ENCODE measurements at regions not wholly inside any gene's neighbourhood (a gene's known extent, or its start where the extent isn't known, plus 50 kb on each side); places are given as distances from the start of the nearest gene placed in this dataset.
"Not testable (repeated sequence)": the region's sequence is repeated elsewhere in the genome, so short reads cannot be mapped to it uniquely, and the experiment has no call there.

GRCh38 chr22:27603800-27604144 lies 197.8 kb downstream of the MN1 start:
- no peak overlapping the region for H3K4me3 ChIP-seq (ENCODE audit: low read depth, low read length)
- TF ChIP-seq, protein P1, sequence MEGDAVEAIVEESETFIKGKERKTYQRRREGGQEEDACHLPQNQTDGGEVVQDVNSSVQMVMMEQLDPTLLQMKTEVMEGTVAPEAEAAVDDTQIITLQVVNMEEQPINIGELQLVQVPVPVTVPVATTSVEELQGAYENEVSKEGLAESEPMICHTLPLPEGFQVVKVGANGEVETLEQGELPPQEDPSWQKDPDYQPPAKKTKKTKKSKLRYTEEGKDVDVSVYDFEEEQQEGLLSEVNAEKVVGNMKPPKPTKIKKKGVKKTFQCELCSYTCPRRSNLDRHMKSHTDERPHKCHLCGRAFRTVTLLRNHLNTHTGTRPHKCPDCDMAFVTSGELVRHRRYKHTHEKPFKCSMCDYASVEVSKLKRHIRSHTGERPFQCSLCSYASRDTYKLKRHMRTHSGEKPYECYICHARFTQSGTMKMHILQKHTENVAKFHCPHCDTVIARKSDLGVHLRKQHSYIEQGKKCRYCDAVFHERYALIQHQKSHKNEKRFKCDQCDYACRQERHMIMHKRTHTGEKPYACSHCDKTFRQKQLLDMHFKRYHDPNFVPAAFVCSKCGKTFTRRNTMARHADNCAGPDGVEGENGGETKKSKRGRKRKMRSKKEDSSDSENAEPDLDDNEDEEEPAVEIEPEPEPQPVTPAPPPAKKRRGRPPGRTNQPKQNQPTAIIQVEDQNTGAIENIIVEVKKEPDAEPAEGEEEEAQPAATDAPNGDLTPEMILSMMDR (IDR thresholded peaks at IDR 0.05; ENCODE audit: low read depth, low read length, missing control alignments), result no peak
- DNase-seq (ENCODE audit: low read depth), result no peak

GRCh38 chr22:27605390-27605789 lies 196.2 kb downstream of the MN1 start:
- DNase-seq (ENCODE audit: low read depth), result no peak
- TF ChIP-seq, protein P1 (IDR thresholded peaks at IDR 0.05; ENCODE audit: low read depth, low read length, missing control alignments), result no peak
- no peak overlapping the region for H3K4me3 ChIP-seq (ENCODE audit: low read depth, low read length)

- not testable (repeated sequence) for H3K4me3 ChIP-seq (ENCODE audit: low read depth, low read length); DNase-seq (ENCODE audit: low read depth)
Observed at GRCh38 chr22:27607750-27608149, 193.8 kb downstream of the MN1 start.

DNA sequence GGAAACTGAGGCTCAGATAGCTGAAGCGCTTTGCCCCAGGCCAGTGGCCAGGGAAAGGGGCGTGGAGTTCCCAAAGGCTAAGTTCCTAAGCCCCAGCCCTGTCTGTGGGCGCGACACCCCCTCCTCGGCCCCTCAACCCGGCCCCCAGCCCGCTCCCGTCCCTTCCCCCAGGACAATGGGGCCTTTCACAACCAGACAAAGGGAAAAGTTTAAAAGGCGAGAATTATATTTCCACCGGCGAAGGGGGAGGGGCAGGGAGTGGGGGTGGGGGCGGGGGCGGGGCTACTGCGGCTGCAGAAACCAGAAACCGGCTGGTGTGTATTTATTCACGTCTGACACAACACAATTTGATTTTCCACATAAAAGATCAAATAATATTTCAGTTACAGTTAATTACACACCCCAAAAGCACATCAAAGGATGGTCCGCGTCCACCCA lies 192.1 kb downstream of the MN1 start:
- DNase-seq (ENCODE audit: low read depth), result no peak
- H3K4me3 ChIP-seq (ENCODE audit: low read depth, low read length), result no peak overlapping the region
- TF ChIP-seq, protein P1 (IDR thresholded peaks at IDR 0.05; ENCODE audit: low read depth, low read length, missing control alignments), result no peak

- not testable (repeated sequence) for DNase-seq (ENCODE audit: low read depth); H3K4me3 ChIP-seq (ENCODE audit: low read depth, low read length)
Observed at GRCh38 chr22:27610164-27610563, 191.4 kb downstream of the MN1 start.

DNA sequence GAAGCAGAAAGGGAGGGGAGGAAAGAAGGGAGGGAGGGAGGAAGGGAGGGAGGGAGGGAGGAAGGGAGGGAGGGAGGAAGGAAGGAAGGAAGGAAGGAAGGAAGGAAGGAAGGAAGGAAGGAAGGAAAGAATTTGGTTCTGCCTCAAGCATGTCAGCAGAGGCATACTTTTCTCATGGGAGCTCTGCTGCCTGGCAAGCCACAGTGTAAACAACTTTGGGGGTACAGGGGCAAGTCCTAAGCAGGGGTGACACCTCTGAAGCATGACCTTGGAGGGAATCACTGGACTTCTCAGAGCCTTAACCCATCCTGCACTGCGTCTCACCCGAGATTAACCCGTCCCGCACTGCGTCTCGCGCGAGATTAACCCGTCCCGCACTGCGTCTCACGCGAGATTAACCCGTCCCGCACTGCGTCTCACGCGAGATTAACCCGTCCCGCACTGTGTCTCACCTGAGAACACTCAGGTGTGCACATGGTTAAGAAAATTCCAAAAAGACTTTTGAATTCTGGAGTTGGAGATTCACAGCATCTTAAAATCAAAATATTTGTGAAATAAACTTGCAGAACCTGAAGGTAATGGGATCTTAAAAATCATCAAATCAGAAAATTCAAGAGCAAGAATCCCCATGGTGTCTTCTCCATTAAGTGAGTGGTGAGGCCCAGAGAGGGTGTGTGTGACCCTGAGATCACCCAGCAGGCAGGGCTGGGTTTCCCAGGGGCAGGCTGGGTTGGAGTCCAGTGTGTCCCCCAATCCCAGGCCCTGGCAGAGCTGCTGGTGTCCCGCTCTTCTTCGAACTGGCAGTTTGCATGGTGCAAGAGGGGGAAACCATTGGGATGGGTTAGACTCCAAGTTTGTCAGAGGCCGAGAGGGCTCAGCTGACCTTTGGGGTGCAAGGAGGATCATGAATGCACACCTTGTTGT lies 190.4 kb downstream of the MN1 start:
- DNase-seq (ENCODE audit: low read depth), result no peak
- TF ChIP-seq, protein P1 (IDR thresholded peaks at IDR 0.05; ENCODE audit: low read depth, low read length, missing control alignments), result no peak

DNA sequence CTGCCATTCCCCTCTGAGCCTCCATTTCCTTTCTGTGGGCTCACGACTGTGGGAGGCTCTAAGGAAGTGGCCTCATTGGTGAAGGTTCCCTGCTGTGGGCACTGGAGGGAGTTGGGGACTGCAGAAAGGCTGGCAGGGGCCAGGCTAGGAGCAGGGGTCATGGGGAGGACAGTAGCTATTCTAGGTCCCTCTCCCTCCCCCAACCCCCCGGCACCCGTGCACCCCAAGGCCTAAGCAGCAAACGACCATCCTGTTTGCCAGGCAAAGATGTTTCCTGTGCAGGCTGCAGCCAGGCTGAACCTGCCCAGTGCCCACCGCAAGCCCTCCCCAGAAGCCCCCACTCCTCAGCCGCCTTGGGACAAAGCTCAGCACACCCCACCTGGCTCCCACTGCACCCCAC lies 189.4 kb downstream of the MN1 start:
- DNase-seq (ENCODE audit: low read depth), result no peak
- no peak overlapping the region for H3K4me3 ChIP-seq (ENCODE audit: low read depth, low read length)
- TF ChIP-seq, protein P1 (IDR thresholded peaks at IDR 0.05; ENCODE audit: low read depth, low read length, missing control alignments), result no peak

More for the DNA sequence above, 190.4 kb downstream of the MN1 start:
- H3K4me3 ChIP-seq (ENCODE audit: low read depth, low read length), result no peak overlapping the region
